H9 (cell line): ENCODE measurements at regions not wholly inside any gene's neighbourhood (a gene's known extent, or its start where the extent isn't known, plus 50 kb on each side); places are given as distances from the start of the nearest gene placed in this dataset.

Source experiments
- DNase-seq: peaks from one replicate; pipeline ENCODE4 v3.0.0-alpha.2; 2017
- H2AFZ ChIP-seq: one replicate; pipeline ENCODE4 v1.6.1; 2013; ENCODE audit warnings: mild to moderate bottlenecking, low read length, control low read depth, moderate library complexity
- H2AK5ac ChIP-seq: 2 replicates; pipeline ENCODE4 v1.6.1; 2013; ENCODE audit warnings: low read length, control low read depth, mixed read lengths; ENCODE audit not compliant: insufficient read length
- H2BK120ac ChIP-seq: one replicate; pipeline ENCODE4 v1.6.1; 2013; ENCODE audit warnings: low read depth, mild to moderate bottlenecking, low read length, control low read depth, inconsistent platforms; ENCODE audit not compliant: poor library complexity, severe bottlenecking
- H2BK12ac ChIP-seq: 2 replicates; pipeline ENCODE4 v1.6.1; 2013; ENCODE audit warnings: low read length, control low read depth, mixed read lengths, low read depth; ENCODE audit not compliant: insufficient read length
- H2BK15ac ChIP-seq: 2 replicates; pipeline ENCODE4 v1.6.1; 2013; ENCODE audit warnings: low read depth, low read length, control low read depth
- H2BK20ac ChIP-seq: one replicate; pipeline ENCODE4 v1.6.1; 2013; ENCODE audit warnings: low read depth, mild to moderate bottlenecking, low read length, control low read depth, inconsistent platforms; ENCODE audit not compliant: poor library complexity, severe bottlenecking
- H2BK5ac ChIP-seq: 2 replicates; pipeline ENCODE4 v1.6.1; 2013; ENCODE audit warnings: low read length, control low read depth, mixed read lengths; ENCODE audit not compliant: insufficient read length
- H3K14ac ChIP-seq: 2 replicates; pipeline ENCODE4 v1.6.1; 2013; ENCODE audit warnings: low read length, control low read depth; ENCODE audit not compliant: insufficient read depth
- H3K18ac ChIP-seq: 2 replicates; pipeline ENCODE4 v1.6.1; 2013; ENCODE audit warnings: low read depth, mild to moderate bottlenecking, mixed read lengths, low read length, control low read depth; ENCODE audit not compliant: insufficient read length
- H3K23ac ChIP-seq: 2 replicates; pipeline ENCODE4 v1.6.1; 2013; ENCODE audit warnings: low read length, control low read depth, mixed read lengths, low read depth; ENCODE audit not compliant: insufficient read length
- H3K23me2 ChIP-seq: 2 replicates; pipeline ENCODE4 v1.6.1; 2013; ENCODE audit warnings: low read depth, mild to moderate bottlenecking, mixed read lengths, low read length, control low read depth; ENCODE audit not compliant: insufficient read length, poor library complexity, severe bottlenecking
- H3K27ac ChIP-seq: 2 replicates; pipeline ENCODE4 v1.5.1; 2013; ENCODE audit warnings: low read length, control low read depth, mixed read lengths, low read depth; ENCODE audit not compliant: insufficient read length
- H3K27me3 ChIP-seq: 2 replicates; pipeline ENCODE4 v1.6.1; 2013; ENCODE audit warnings: low read length, control low read depth, inconsistent platforms; ENCODE audit not compliant: insufficient read depth
- H3K4ac ChIP-seq: 2 replicates; pipeline ENCODE4 v1.6.1; 2013; ENCODE audit warnings: low read depth, mild to moderate bottlenecking, control low read depth, inconsistent platforms, low read length, moderate library complexity
- H3K4me1 ChIP-seq: 2 replicates; pipeline ENCODE4 v1.6.1; 2013; ENCODE audit warnings: low read length, control low read depth, inconsistent platforms; ENCODE audit not compliant: insufficient read depth
- H3K4me2 ChIP-seq: 2 replicates; pipeline ENCODE4 v1.6.1; 2013; ENCODE audit warnings: low read length, control low read depth, mixed read lengths; ENCODE audit not compliant: insufficient read length, insufficient read depth
- H3K56ac ChIP-seq: 2 replicates; pipeline ENCODE4 v1.6.1; 2013; ENCODE audit warnings: low read depth, mild to moderate bottlenecking, mixed read lengths, low read length, control low read depth; ENCODE audit not compliant: insufficient read length
- H3K79me1 ChIP-seq: 2 replicates; pipeline ENCODE4 v1.6.1; 2013; ENCODE audit warnings: low read depth, mild to moderate bottlenecking, moderate library complexity, low read length, control low read depth, inconsistent platforms; ENCODE audit not compliant: insufficient read depth, poor library complexity, severe bottlenecking
- H3K79me2 ChIP-seq: 2 replicates; pipeline ENCODE4 v1.6.1; 2013; ENCODE audit warnings: low read length, control low read depth, inconsistent platforms; ENCODE audit not compliant: insufficient read depth
- H3K9ac ChIP-seq: 2 replicates; pipeline ENCODE4 v1.6.1; 2013; ENCODE audit warnings: low read length, control low read depth, mixed read lengths; ENCODE audit not compliant: insufficient read length; ENCODE audit errors: extremely low read depth
- H3K9me3 ChIP-seq: one replicate; pipeline ENCODE4 v1.6.1; 2013; ENCODE audit warnings: low read depth, low read length, inconsistent platforms; ENCODE audit not compliant: control insufficient read depth
- H3T11ph ChIP-seq: one replicate; pipeline ENCODE4 v1.6.1; 2013; ENCODE audit warnings: mild to moderate bottlenecking, low read length, control low read depth, inconsistent platforms
- H4K20me1 ChIP-seq: one replicate; pipeline ENCODE4 v1.6.1; 2013; ENCODE audit not compliant: control insufficient read depth, insufficient read length, insufficient read depth
- H4K5ac ChIP-seq: 2 replicates; pipeline ENCODE4 v1.6.1; 2013; ENCODE audit warnings: low read depth, mild to moderate bottlenecking, mixed read lengths, low read length, control low read depth; ENCODE audit not compliant: insufficient read length
- H4K8ac ChIP-seq: replicated peaks from 2 replicates; pipeline ENCODE4 v1.6.1; 2013; ENCODE audit warnings: low read length, control low read depth, mixed read lengths, low read depth; ENCODE audit not compliant: insufficient read length
- H4K91ac ChIP-seq: 2 replicates; pipeline ENCODE4 v1.6.1; 2013; ENCODE audit warnings: low read depth, mild to moderate bottlenecking, moderate library complexity, mixed read lengths, low read length, control low read depth; ENCODE audit not compliant: insufficient read length
- H3K27ac Mint-ChIP-seq, 3 experiments: 2 replicates in 2 of 3; 3 replicates in 1 of 3; pipeline ENCODE4 v1.8.0; 2020 to 2021; ENCODE audit warnings: mixed read lengths in 3 of 3, mild to moderate bottlenecking in 1 of 3, moderate library complexity in 1 of 3
- H3K27me3 Mint-ChIP-seq: 2 replicates; pipeline ENCODE4 v1.8.0; 2021; ENCODE audit warnings: low read depth, mild to moderate bottlenecking, moderate library complexity, mixed read lengths
- H3K36me3 Mint-ChIP-seq, 3 experiments: 2 replicates in 2 of 3; 3 replicates in 1 of 3; pipeline ENCODE4 v1.8.0; 2020 to 2021; ENCODE audit warnings: low read depth in 3 of 3, mixed read lengths in 3 of 3; ENCODE audit not compliant: insufficient read depth in 1 of 3
- H3K4me1 Mint-ChIP-seq, 2 experiments: 2 replicates each; pipeline ENCODE4 v1.8.0; 2020; ENCODE audit warnings: mixed read lengths in 2 of 2
- H3K4me3 Mint-ChIP-seq, 2 experiments: 2 replicates in 1 of 2; 3 replicates in 1 of 2; pipeline ENCODE4 v1.8.0; 2020 to 2021; ENCODE audit warnings: mild to moderate bottlenecking in 2 of 2, mixed read lengths in 2 of 2, moderate library complexity in 1 of 2
- H3K9me3 Mint-ChIP-seq, 2 experiments: 2 replicates in 1 of 2; 3 replicates in 1 of 2; pipeline ENCODE4 v1.8.0; 2020; ENCODE audit warnings: mild to moderate bottlenecking in 2 of 2, mixed read lengths in 2 of 2, moderate library complexity in 1 of 2
- WGBS: extraction: QIAGEN DNeasy Blood & Tissue Kit; methylation state at CpG from one replicate; pipeline ENCODE4 v1.1.7; 2013; ENCODE audit warnings: missing lambda C conversion rate, low lambda C conversion rate, mixed read lengths; ENCODE audit not compliant: insufficient read length; ENCODE audit errors: extremely low coverage; 5-methylcytosine and 5-hydroxymethylcytosine counted together
- TF ChIP-seq, protein P1 (sequence below): fragments of 200-600 bp; sonication (generic); conservative IDR thresholded peaks from 3 replicates; pipeline ENCODE4 v1.8.0; 2021; ENCODE audit warnings: antibody characterized with exemption, mild to moderate bottlenecking

DNA sequence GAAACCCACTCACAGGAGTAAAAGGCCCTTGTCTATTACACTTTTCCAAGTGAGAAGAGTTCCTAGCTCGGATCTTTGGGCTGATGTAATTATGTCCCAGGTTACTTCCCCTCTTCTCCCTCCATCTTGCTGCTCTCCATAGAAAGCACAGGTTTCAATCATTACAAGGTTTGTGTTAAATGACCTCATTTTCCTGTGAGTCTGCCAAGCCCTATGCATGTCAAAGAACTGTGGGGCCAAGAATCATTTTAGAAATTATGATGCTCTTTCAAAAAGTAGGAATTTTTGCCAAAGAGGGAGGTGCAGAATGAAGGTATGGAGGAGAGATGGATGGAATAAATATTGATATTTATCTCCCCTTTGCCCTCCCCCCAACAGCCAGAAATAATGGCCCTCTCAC lies 129.3 kb upstream of the TPM1 start:
- Histone ChIP-seq H3K56ac (no peak overlapping the region), H4K5ac (no peak overlapping the region), H3K9ac (no peak overlapping the region), H3K27me3 (no peaks in the 10 kb centered on the region), H3K14ac (no peak overlapping the region), H2BK120ac (no peak overlapping the region), H3T11ph (no peak overlapping the region), H3K27ac (no peak overlapping the region), H3K79me1 (no peaks in the 10 kb centered on the region), H3K4me1 (peaks cover 9% of the 10 kb centered on the region; the same call in 1 of the 2 replicates), H2BK20ac (no peak overlapping the region), H3K4me2 (no peak overlapping the region), H3K23ac (no peak overlapping the region), H2AK5ac (no peak overlapping the region), H2BK12ac (no peak overlapping the region), H3K18ac (no peak overlapping the region), H3K23me2 (no peaks in the 10 kb centered on the region), H3K79me2 (no peaks in the 10 kb centered on the region), H2AFZ (no peak overlapping the region), H4K20me1 (no peaks in the 10 kb centered on the region), H3K4ac (no peak overlapping the region), H2BK5ac (no peak overlapping the region), H4K8ac (no peak overlapping the region), H2BK15ac (no peak overlapping the region), H3K9me3 (no peaks in the 10 kb centered on the region), H4K91ac (no peak overlapping the region)
- no peaks in the 10 kb centered on the region for H3K27me3 Mint-ChIP-seq
- TF ChIP-seq, protein P1, sequence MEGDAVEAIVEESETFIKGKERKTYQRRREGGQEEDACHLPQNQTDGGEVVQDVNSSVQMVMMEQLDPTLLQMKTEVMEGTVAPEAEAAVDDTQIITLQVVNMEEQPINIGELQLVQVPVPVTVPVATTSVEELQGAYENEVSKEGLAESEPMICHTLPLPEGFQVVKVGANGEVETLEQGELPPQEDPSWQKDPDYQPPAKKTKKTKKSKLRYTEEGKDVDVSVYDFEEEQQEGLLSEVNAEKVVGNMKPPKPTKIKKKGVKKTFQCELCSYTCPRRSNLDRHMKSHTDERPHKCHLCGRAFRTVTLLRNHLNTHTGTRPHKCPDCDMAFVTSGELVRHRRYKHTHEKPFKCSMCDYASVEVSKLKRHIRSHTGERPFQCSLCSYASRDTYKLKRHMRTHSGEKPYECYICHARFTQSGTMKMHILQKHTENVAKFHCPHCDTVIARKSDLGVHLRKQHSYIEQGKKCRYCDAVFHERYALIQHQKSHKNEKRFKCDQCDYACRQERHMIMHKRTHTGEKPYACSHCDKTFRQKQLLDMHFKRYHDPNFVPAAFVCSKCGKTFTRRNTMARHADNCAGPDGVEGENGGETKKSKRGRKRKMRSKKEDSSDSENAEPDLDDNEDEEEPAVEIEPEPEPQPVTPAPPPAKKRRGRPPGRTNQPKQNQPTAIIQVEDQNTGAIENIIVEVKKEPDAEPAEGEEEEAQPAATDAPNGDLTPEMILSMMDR: no peak
- H3K27ac Mint-ChIP-seq: no peak overlapping the region; a peak in 1 of 7 replicates
- no peak for DNase-seq
- no peaks in the 10 kb centered on the region; a peak in 1 of 5 replicates for H3K9me3 Mint-ChIP-seq
- H3K36me3 Mint-ChIP-seq: peaks cover 0 to 4% (median 3%) of the 10 kb centered on the region in 3 experiments; a peak in 2 of 7 replicates
- WGBS: no CpG with 5 or more reads among the region's 1 CpG
- peaks cover 63 to 65% of the 10 kb centered on the region in 2 experiments for H3K4me1 Mint-ChIP-seq
- H3K4me3 Mint-ChIP-seq: no peak overlapping the region
